ENCODE measurements at regions not wholly inside any gene's neighbourhood (a gene's known extent, or its start where the extent isn't known, plus 50 kb on each side); places are given as distances from the start of the nearest gene placed in this dataset.
"Not testable (repeated sequence)": the region's sequence is repeated elsewhere in the genome, so short reads cannot be mapped to it uniquely, and the experiment has no call there.

GRCh38 chr9:31100311-31100710, 1284.1 kb upstream of the ACO1 start:
- DNase-seq = no peak

GRCh38 chr9:31103836-31104235, 1280.6 kb upstream of the ACO1 start:
- DNase-seq = no peak

- DNase-seq = no peak
These were observed 1280.2 kb upstream of the ACO1 start for GRCh38 chr9:31104249-31104648.

- no peak for DNase-seq
These were observed 1272.0 kb upstream of the ACO1 start for GRCh38 chr9:31112491-31112890.

GRCh38 chr9:31114346-31114745, 1270.1 kb upstream of the ACO1 start:
- DNase-seq = peak; percentile 12 to 69

- peak in 1 of 2 experiments; percentile 59 for DNase-seq
These were observed 1264.5 kb upstream of the ACO1 start for GRCh38 chr9:31119890-31120454.

GRCh38 chr9:31124389-31124788, 1260.1 kb upstream of the ACO1 start:
- no peak for DNase-seq

- DNase-seq = no peak
These were observed 1248.9 kb upstream of the ACO1 start for GRCh38 chr9:31135567-31135966.

GRCh38 chr9:31136524-31136923, 1247.9 kb upstream of the ACO1 start:
- no peak for DNase-seq

- no peak for DNase-seq
These were observed 1247.0 kb upstream of the ACO1 start for GRCh38 chr9:31137176-31138160.

- peak in 1 of 2 experiments; percentile 17 for DNase-seq
These were observed 1244.1 kb upstream of the ACO1 start for GRCh38 chr9:31140316-31140715.

GRCh38 chr9:31142456-31142855, 1242.0 kb upstream of the ACO1 start:
- no peak for DNase-seq

- peak in 1 of 2 experiments; percentile 36 for DNase-seq
These were observed 1239.8 kb upstream of the ACO1 start for GRCh38 chr9:31144614-31145013.

GRCh38 chr9:31146485-31147166, 1237.8 kb upstream of the ACO1 start:
- DNase-seq = no peak

GRCh38 chr9:31153250-31153840, 1231.1 kb upstream of the ACO1 start:
- no peak for DNase-seq

GRCh38 chr9:31166516-31166915, 1217.9 kb upstream of the ACO1 start:
- peak; percentile 80 to 94 for DNase-seq

GRCh38 chr9:31168161-31168560, 1216.3 kb upstream of the ACO1 start:
- no peak for DNase-seq

GRCh38 chr9:31174681-31175080, 1209.8 kb upstream of the ACO1 start:
- no peak for DNase-seq

- DNase-seq = no peak
These were observed 1200.6 kb upstream of the ACO1 start for GRCh38 chr9:31183866-31184265.

- no peak for DNase-seq
These were observed 1198.6 kb upstream of the ACO1 start for GRCh38 chr9:31185831-31186230.

- no peak for DNase-seq
These were observed 1195.9 kb upstream of the ACO1 start for GRCh38 chr9:31188496-31188895.

GRCh38 chr9:31210978-31211570, 1173.4 kb upstream of the ACO1 start:
- no peak for DNase-seq

- not testable (repeated sequence) for DNase-seq
These were observed 1154.5 kb upstream of the ACO1 start for GRCh38 chr9:31229976-31230375.
